ENCODE measurements at regions not wholly inside any gene's neighbourhood (a gene's known extent, or its start where the extent isn't known, plus 50 kb on each side); places are given as distances from the start of the nearest gene placed in this dataset.

DNA sequence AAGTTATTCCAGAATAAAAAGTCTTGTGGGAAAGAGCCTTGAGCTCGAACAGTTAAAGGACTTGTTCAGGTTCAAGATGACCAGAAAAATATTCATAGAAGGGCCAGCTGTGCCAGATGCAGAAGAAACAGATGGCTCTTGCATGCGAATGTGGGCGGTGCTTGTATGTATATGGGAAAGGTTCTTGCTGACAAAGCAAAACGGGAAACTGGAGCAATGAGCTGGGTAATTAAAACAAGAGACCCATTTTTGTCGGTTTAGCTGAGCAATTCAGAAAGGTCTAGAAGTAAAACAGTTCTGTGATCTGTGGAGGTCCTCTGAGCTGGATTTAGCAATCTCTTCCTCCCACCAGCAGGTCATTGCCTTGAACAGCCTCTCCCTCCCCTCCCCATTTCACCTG is 107.2 kb upstream of the MARK1 start:
- TF ChIP-seq TAF1 (IDR thresholded peaks at IDR 0.05; ENCODE audit: borderline replicate concordance, low read depth, low read length), result no peak
- no peak for TF ChIP-seq POLR2A (IDR thresholded peaks at IDR 0.05; ENCODE audit: low read depth, low read length)
- TF ChIP-seq POLR2AphosphoS5 (IDR thresholded peaks at IDR 0.05; ENCODE audit: low read depth, low read length), result no peak
